DMS153 treated with DMSO at 0.1 percent for 48 hours (cell line): ENCODE measurements at regions not wholly inside any gene's neighbourhood (a gene's known extent, or its start where the extent isn't known, plus 50 kb on each side); places are given as distances from the start of the nearest gene placed in this dataset.
"Not testable (repeated sequence)": the region's sequence is repeated elsewhere in the genome, so short reads cannot be mapped to it uniquely, and the experiment has no call there.

Experiments used
- DNase-seq: peaks from one replicate; lab custom pipeline; 2025; ENCODE audit not compliant: unreplicated experiment; lab: John Stamatoyannopoulos, UW

DNA sequence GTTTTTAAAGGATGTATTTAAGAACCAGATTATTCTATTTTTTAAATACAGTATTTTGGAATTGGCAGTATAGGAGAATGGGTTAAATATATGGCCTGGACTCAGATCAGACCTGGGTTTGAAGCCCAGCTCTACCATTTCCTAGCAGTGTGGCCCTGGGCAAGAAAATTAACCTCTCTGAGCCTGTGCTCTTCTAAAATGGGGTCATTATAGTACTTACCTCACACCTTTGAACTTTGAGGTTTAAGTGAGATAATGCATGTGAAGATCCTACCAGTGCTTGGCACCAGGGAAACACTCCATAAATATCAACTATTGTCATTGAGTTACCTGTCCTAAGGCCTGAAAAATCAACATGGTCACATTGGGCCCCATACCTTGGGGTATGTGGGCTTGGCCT is 93.4 kb upstream of the WSB1 start:
- no peak for DNase-seq

DNA sequence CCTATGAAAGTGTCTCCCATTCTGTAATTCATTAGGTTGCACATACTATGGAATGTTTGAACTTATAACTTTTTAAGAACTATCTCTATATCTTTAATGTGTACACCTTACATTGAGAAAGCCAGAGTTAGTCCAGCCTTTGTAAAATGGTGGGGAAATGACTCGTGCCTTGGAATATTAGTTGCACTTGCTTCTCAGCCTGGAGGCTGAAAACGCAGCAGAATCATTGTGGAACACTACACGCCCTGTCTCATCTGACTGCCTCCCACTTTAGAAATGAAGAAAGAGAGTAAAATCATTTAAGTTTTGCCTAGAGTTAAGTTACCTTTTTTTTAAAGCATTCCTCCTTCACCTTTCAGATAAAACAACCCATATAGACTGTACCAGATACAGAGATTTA is 90.7 kb upstream of the WSB1 start:
- DNase-seq = no peak

DNA sequence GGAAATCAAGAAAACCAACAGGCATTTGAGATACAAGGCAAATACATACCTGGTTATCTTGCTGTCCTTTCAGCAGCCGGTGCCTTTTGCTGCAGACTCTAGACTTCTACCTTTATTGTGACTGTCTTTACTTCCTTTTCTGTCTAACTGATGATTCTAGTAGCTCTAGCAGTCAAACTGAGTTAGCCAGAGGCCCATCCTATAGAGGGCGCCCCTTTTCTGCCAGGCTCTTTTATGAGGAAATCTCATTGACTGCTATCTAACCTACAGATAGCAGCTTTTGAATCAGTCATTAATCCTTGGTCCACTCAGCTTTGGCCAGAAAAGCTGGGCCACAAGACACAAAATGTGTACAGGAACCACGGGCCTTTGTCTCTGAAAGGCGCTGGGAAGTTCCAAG is 87.5 kb upstream of the WSB1 start:
- DNase-seq = no peak

DNA sequence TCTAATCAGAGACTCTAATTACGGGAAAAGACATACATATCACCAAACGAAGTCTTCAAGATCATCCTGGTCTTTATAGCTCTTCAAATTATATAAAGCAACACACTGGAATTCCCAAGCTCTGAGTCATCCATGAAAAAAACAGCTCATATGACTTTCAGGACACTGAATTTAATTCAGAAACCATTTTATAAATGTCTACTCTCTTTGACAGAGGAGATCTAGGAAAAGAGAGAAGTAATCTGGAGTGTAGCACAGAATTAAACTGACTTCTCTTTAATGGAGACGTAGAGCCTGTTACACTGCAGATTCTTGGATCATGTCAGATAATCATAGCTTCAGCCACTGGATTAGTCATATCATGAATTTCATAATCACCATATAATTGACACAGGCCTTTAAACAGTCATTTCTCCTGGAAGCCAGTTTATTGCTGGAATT is 86.8 kb upstream of the WSB1 start:
- DNase-seq = no peak

DNA sequence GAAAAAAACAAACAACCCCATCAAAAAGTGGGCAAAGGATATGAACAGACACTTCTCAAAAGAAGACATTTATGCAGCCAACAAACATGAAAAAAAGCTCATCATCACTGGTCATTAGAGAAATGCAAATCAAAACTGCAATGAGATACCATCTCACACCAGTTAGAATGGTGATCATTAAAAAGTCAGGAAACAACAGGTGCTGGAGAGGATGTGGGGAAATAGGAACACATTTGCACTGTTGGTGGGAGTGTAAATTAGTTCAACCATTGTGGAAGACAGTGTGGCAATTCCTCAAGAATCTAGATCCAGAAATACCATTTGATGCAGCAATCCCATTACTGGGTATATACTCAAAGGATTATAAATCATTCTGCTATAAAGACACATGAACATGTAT is 85.5 kb upstream of the WSB1 start:
- not testable (repeated sequence) for DNase-seq

DNA sequence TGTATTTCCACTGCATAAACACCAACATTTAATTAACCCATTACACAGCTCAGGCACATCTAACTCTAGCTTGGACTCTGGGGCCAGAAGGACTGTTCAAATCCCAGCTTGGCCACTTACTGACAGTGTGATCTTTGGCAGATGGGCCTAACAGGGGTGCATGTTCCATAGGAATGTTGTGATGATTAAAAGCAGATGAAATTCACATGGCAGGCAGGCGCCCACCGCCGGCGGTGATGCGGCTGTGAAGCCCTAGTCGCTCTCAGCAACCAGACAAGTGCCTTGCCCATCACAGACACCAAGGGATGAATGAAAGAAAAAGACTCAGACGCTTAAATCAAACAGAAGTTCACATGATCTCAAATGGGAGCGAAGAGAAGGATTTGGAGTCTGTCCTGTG is 84.6 kb upstream of the WSB1 start:
- DNase-seq = no peak

DNA sequence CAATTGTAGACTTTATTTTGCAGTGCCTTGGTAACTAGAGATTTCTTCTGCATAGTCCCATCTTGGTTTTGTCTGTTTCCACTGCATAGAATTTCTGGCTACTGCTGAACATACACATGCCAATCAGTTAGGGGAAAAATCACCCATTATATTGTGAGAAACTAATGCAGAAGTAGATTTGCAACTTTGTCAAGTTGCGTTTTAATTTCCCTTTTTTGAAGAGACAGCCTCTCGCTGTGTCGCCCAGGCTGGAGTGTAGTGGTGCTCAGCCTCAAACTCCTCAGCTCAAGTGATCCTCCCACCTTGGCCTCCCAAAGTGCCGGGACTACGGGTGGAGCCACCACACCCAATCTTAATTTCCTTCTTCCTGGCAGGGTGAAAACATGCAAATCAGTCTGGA is 83.1 kb upstream of the WSB1 start:
- not testable (repeated sequence) for DNase-seq

DNA sequence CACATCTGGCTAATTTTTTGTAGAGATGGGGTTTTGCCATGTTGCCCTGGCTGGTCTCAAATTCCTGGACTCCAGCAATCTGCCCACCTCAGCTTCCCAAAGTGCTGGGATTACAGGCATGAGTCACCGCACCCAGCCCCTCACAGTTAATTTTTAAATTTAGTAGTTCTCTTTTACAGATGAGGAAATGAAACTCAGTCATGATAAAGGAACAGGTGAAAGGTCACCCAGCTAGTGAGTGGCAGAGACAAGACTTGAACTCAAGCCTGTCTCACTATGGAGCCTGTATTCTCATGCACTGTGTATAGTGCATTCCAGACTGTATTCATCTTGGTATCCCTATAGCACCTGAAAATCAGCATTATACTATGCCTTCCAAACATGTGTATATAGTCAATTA is 77.1 kb upstream of the WSB1 start:
- no peak for DNase-seq

DNA sequence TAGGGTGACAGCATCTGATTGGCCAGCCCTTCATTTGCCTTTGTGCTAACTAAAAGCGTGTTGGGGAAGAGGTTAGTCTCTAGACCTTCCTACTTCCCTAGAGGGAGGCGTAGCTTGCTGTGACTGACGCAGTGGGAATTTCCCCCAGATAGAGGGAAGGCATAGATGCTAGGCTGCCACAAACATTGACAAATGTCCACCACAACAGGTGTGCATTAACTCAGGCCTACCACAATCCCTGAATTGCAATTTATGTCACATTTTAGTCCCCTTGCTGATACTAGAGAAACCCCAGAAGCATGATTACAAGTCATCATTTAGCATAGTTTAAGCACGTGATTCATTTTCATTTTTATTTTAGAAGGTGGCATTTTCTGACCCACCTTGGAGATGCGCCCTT is 76.3 kb upstream of the WSB1 start:
- no peak for DNase-seq

DNA sequence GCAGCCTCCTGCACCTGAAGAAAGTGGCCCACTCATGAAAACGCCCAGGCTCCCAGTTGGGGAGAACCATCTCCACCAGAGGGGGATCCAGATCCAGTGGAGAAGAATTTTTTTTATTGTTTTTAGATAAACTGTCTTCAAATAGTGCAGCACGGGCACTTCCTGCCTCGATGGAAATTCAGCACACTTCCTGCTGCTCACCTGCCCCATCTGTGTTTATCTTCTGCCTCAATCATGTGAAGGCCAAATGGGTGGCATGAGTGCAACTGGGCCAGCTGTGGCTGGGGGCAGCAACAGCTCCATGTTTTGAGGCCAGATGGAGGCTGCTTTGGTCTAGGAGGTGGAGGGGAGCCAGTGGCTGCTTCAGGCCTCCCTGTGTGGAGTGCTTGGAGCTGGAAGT is 75.9 kb upstream of the WSB1 start:
- no peak for DNase-seq

DNA sequence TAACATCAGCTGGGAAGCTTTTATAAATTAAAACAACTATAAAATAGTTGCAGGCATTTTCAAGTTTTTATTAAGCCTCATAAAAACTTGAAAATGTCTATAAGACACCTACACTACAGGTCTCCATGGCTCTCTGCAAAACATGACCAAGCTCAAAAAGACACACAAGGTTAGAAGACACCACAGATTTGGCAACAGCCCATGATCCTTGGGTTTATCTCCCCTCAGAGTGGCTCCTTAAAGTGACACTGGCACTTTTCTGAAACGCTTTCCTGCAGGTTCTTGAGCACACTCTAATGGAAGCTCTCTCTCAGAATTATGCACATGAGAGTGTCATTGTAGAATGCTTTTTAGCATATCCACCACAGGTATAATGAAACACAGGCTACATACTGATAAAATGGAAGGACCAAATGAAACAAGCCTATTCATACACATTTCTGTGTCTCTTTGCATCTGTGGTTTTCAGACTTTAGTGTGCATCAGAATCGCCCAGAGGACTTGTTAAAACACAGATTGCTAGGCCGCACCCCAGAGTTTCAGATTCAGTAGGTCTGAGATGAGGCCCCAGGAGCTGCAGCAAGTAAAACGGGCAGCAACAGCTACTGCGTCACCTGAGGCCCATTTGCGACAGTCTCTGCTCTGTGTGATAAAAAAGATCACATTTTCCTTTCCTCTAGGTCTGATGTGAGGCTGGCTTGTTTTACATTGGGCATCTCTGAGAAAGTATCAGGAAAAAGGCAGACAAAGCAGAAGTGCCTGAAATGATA is 75.0 kb upstream of the WSB1 start:
- DNase-seq = no peak

DNA sequence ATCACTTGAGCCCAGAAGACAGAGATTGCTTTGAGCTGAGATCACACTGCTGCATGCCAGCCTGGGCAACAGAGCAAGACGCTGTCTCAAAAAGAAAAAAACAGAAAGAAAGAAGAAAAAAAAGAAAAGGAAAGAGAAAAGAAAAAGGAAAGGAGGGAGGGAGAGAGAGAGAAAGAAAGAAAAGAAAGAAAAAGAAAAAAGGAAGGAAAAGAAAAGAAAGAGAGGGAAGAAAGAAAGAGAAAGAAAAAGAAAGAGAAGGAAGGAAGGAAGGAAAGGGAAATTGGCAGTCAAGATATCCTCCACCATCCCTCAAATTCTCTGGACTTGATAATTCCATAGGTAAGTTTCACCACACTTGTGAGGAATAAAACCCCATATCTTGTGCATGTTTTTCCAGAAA is 71.4 kb upstream of the WSB1 start:
- no peak for DNase-seq

DNA sequence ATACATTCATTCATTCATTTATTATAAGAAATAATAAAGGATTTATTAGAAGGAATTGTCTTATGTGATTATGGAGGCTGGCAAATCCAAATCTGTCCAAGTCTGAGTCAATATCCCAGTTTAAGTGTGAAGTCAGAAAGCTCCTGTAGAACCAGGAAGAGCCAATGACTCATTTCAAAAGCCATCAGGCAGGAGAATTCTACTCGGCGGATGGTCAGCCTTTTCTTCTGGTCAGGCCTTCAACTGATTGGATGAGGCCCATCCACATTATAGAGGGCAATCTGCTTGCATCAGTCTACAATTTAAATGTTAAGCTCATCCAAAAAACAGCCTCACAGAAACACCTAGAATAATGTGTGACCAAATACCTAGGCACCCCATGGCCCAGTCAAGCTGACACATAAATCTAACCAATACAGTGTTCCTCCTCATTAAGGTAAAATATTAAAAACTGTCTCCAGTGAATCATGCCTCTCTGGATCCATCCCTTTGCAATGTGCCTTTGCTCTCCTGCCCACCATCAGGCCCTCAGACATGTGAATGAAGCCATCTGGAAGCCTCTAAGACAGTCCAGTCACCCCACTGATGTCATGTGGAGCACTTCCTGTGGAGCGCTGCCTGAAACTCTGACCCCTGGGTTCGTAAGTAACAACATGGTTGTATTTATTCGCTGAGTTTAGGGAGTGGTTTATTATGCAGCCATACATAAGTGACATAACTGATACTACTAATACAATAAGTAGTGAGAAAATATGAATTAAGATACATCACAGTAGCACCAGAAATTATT is 69.2 kb upstream of the WSB1 start:
- no peak for DNase-seq

DNA sequence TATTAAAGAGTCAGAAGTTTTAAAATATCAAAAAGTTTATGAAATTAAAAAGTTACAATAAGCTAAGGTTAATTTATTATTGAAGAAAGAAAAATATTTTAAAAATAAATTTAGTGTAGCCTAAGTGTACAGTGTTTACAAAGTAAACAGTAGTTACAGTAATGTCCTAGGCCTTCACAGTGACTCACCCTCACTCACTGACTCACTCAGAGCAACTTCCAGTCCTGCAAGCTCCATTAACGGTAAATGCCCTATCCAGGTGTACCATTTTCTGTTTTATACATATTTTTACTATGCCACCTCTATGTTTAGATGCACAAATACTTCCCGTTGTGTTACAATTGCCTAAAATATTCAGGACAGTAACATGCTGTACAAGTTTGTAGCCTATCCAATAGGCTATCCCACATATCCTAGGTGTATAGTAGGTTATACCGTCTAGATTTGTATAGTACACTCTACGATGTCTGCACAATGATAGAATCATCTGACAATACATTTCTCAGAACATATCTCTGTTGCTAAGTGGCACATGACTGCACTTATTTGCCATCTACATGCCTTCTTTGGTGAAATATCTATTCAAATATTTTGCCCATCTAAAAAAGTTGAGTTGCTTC is 67.2 kb upstream of the WSB1 start:
- DNase-seq = no peak

DNA sequence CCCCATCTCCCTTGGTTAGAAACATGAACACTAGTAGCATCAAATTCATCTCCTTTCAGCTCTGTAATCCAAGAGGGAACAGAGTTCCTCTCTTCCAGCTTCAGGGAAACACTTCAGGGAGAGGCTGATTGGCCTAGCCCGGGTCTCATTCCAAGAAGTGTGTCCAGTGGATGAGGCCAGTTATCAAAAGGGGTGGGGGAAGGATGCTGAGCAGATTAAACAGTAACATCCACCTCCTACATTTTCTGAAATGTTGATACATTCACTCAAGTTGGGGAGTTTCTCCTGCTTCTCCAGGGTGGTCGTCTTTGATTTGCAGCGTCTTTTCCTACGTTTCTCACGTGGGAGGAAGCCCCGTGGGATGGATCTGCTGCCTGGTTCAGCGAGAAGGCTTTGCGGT is 62.9 kb upstream of the WSB1 start:
- DNase-seq = no peak

DNA sequence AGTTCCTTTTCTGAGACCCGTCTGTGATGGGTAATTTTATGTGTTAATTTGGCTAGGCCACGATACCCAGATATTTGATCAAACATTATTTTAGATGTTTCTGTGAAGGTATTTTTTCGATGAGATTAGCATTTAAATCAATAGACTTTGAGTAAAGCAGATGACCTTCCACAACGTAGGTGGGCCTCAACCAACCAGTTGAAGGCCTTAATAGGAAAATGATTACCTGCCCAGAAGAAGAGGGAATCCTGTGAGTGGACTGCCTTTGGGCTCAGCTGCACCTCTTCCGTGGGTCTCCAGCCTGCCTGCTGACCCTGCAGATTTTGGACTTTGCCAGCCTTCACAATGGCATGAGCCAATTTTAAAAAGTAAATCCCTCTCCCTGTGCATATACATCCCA is 61.6 kb upstream of the WSB1 start:
- no peak for DNase-seq

DNA sequence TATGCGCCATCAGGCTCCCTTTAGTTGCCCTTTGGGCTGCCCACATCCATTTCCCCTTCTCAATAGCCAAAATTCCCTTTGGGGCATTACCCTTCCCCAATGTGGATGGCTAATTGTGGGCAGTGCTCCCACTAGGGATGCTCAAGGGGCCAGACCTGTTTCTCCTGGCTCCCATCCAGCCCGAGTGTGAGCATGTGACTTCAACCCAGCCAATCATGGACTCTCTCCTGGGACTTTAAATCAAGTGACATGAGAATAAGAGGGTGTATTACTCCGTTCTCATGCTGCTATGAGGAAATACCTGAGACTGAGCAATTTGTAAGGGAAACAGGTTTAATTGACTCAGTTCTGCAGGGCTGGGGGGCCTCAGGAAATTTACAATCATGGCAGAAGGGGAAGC is 60.9 kb upstream of the WSB1 start:
- no peak for DNase-seq

DNA sequence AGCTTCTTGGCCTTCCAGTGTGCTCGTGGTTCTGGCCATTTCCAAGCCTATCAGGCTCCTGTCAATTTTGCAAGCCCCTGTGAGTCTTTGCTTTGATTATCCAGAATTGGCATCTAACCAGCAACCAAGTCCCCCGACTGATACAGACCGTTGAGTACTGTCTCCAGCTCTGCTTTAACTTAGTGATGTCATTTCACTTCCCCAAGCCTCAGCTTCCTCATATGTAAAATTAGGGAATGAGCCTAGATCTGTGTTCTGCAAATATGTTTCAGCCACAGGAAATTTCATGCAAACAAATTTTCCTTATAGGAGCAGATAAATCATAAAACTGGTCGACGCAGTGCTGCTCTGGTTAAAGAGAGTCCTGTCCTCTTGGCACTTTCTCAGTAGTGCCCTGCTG is 60.1 kb upstream of the WSB1 start:
- no peak for DNase-seq

DNA sequence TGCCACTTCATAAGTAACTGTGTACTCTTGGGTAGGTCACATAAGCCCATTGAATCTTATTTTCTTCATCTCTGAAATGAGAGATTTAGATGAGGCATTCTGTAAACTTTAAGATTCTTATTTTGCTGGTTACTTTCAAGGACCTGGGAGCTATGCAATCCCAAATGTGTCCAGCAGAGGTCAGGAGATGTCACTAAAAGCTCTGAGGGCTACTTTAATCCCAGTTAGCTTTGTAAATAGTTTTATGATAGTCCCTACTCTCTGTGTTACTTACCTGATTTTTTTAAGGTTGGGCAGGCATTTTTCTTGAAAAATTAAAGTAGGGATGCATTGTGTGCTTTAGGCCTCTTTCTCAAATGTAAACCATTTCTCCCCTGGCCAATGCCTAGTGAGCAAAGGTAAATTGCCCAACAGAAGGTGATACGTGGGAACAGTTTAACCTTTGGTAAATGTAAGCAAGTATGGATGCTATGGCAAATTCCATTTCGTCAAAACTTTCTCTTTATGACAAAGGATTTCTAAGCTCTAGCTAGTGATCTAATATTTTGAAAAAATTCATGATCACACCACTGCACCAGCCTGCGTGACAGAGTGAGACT is 57.1 kb upstream of the WSB1 start:
- DNase-seq = peak; percentile 48

DNA sequence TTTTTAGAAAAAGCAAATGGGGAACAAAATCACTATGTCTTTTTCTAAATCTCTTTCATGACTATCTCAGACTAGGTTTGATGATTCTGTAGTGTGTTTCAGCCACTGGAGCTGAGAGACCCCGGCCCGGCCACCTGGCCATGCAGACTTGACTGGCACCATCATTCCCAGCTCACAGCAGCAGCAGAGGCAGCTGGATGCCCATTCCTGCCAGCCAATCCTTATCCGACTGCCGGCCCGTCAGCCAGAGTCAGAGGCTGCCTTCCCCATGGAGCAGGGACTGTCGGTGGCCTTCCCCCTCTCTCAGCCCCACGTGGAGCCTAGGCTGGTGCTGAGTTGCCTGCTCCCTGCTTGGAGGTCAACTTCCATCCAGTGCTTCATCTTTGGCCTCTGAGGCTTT is 56.0 kb upstream of the WSB1 start:
- DNase-seq = no peak

DNA sequence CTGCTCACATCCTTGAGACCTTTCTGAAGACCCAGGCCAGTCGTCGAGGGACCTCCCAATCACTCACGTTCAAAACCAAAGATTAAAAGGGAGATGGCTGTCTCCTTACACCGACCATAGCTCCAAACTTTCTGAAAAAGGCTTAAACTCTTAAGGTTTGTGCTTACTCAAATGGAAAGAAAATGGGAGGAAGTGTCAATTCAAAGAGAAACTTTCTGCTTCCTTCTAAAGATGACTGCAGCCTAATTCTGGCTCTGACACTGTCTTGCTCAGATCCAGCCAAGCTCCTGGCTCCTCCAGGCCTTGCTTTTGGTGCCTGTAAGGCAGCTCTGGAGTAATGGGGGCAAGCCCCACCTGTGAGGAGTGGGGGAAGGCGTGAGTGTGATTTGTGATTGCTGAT is 54.9 kb upstream of the WSB1 start:
- DNase-seq = no peak

DNA sequence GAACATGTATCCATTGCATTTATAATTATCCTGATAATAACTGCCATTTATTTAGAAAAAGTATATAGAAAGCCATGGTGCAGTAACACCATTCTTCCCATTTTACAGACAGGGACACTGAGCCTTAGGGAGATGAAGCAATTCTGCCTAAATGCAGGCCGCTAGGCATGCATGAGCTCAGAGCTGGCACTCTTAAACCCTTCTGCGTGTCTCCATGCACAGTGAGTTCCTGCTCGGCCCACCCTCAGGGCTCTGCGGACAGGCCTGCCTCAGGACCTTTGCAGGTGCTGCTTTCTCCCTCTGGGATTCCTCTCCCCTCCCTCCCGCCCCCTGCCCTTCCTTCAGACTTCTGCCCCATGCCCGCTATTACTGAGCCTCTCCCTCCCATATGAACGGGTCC is 54.3 kb upstream of the WSB1 start:
- DNase-seq = no peak
